HUES6 (cell line): ENCODE measurements at regions not wholly inside any gene's neighbourhood (a gene's known extent, or its start where the extent isn't known, plus 50 kb on each side); places are given as distances from the start of the nearest gene placed in this dataset.

ENCODE experiments used
- H3K27ac ChIP-seq: 2 replicates; pipeline ENCODE4 v1.7.0; 2013; ENCODE audit warnings: low read depth, mild to moderate bottlenecking, low read length, inconsistent platforms
- H3K27me3 ChIP-seq: 2 replicates; pipeline ENCODE4 v1.6.1; 2013; ENCODE audit warnings: low read length; ENCODE audit not compliant: control insufficient read depth, insufficient read depth
- H3K36me3 ChIP-seq: 2 replicates; pipeline ENCODE4 v1.6.1; 2013; ENCODE audit warnings: low read length; ENCODE audit not compliant: control insufficient read depth, insufficient read depth
- H3K4me1 ChIP-seq: 2 replicates; pipeline ENCODE4 v1.6.1; 2013; ENCODE audit warnings: low read length; ENCODE audit not compliant: control insufficient read depth, insufficient read depth
- H3K4me3 ChIP-seq: 2 replicates; pipeline ENCODE4 v1.5.1; 2013; ENCODE audit warnings: low read depth, low read length
- H3K9ac ChIP-seq: one replicate; pipeline ENCODE4 v1.6.1; 2013; ENCODE audit warnings: mild to moderate bottlenecking, low read length
- H3K9me3 ChIP-seq: 2 replicates; pipeline ENCODE4 v1.6.1; 2013; ENCODE audit warnings: low read depth, low read length; ENCODE audit not compliant: control insufficient read depth, insufficient read depth

DNA sequence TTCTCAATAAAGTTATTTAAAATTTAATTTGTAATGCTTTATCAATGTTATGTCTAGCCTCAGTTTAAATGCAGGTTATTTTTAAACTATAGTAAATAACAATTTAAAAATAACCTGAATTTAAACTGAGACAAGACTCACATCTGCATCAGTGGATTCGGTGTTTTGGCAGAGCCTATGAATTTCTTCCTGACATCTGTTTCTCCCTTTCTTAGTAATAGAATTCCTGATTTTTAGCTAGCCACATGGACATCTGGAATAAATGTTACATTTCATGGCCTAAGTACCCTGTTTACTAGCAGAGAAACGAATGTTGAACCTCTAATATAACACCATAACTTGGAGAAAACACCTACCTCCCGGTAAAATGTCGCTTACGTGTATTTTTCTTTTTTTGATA lies 1141.6 kb upstream of the ADGRL2 start:
- Histone ChIP-seq H3K9ac (no peak overlapping the region), H3K9me3 (no peaks in the 10 kb centered on the region), H3K4me3 (no peak overlapping the region), H3K27ac (no peak overlapping the region), H3K27me3 (no peaks in the 10 kb centered on the region), H3K36me3 (no peaks in the 10 kb centered on the region), H3K4me1 (peaks cover 15% of the 10 kb centered on the region)

DNA sequence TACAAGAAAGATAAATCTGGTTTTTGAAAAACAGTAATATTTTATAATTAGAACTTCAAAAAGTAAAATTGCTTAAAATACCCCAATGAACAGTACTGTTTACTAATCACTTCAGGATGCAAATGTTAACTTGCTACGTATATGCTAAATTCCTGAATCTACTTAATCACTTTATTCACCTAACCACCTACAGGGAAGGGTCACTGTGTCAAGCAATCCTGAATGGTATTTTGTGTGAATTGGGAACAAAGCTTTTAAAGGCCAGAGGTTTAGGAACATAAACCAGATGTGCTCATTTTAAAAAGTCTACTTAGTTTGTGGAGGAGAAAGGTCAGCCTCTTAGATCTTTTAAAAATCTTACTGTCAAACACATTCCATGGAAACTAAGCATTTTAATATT lies 1143.0 kb upstream of the ADGRL2 start:
- Histone ChIP-seq H3K9ac (no peak overlapping the region), H3K27ac (0 out of 2 replicates have a peak overlapping the region, but pooled peaks have one; percentile 43), H3K36me3 (no peaks in the 10 kb centered on the region), H3K27me3 (no peaks in the 10 kb centered on the region), H3K9me3 (no peaks in the 10 kb centered on the region), H3K4me3 (no peak overlapping the region), H3K4me1 (peaks cover 15% of the 10 kb centered on the region)

DNA sequence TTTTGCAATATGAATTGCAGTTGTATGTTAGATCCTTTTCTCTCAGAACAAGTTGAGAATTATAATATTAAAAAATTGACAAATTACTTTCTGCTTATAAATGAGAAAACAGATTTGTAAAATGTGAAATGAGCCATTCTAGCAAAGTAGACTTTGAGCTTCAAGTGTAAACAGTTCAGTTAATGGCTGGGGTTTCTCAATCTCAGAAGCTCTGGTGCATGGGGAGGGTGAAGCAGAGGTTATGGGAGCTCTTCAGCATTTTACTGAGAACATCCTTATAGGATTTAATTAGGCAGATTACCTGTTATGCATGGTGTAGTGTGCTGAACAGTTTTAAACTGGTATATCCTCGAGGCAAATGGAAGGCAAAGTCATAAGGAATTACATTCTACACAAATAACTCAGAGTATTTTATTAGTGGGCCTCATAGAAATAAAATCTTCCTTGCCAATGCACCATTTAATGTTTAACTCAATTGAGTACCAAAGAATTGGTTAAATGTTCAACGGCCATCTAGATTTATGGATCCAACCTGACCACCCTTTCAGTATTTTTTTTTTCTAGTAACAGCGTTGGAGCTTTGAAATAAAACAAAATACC lies 1143.6 kb upstream of the ADGRL2 start:
- Histone ChIP-seq H3K4me3 (no peak overlapping the region), H3K9me3 (no peaks in the 10 kb centered on the region), H3K27ac (no peak overlapping the region), H3K9ac (no peak overlapping the region), H3K36me3 (no peaks in the 10 kb centered on the region), H3K4me1 (peaks cover 15% of the 10 kb centered on the region), H3K27me3 (no peaks in the 10 kb centered on the region)

DNA sequence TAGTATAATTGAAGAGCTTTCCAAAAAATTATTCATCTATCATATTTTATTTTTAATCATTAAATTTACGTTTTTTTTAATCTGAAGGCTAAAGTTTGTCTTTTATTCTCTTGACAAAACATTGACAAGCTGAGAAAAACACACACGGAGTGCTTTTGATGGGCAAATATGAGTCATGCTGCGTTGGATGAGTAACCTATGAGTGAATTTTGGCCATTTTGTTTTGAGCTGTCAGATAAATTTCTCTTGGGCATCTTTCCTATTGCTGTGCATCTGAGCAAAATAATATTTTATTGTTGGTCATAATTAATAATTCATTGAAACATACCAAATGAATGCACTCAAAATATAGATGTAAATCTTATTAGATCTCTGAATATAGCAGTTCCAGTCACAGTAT lies 1144.1 kb upstream of the ADGRL2 start:
- H3K36me3 ChIP-seq, result no peaks in the 10 kb centered on the region
- H3K4me3 ChIP-seq, result no peak overlapping the region
- H3K9me3 ChIP-seq, result no peaks in the 10 kb centered on the region
- H3K27me3 ChIP-seq, result no peaks in the 10 kb centered on the region
- no peak overlapping the region for H3K27ac ChIP-seq
- H3K4me1 ChIP-seq, result peaks cover 15% of the 10 kb centered on the region
- H3K9ac ChIP-seq, result no peak overlapping the region

DNA sequence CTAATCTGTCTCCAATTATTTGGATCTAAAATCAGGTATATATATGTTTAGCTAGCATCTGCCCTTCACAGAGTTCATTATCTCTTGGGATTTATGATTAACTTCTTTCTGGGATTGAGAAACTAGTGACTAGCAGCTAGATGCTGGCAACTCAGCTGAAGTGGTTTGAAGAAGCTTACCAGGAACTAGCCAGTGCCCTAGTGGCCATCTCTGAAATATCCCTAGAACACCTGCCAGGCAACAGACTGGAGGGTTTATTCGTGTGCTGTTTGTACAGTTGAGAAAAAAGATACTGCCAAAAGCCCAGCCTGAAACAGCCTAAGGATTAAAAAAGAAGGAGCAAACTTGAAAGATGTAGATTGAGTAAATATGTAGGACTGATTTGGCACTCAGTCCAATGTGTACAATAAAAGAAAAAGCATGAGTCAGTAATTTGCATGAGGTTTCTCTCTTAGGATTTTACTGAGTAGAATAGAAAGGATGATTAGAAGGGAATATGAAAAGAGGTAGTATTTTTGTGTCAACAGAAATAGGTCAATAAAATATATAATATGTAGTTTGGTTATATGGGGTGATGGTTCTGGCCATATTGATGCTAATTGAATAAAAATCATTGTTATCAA lies 1144.6 kb upstream of the ADGRL2 start:
- Histone ChIP-seq H3K4me1 (peaks cover 15% of the 10 kb centered on the region), H3K9ac (no peak overlapping the region), H3K27ac (no peak overlapping the region), H3K4me3 (no peak overlapping the region), H3K27me3 (no peaks in the 10 kb centered on the region), H3K9me3 (no peaks in the 10 kb centered on the region), H3K36me3 (no peaks in the 10 kb centered on the region)

DNA sequence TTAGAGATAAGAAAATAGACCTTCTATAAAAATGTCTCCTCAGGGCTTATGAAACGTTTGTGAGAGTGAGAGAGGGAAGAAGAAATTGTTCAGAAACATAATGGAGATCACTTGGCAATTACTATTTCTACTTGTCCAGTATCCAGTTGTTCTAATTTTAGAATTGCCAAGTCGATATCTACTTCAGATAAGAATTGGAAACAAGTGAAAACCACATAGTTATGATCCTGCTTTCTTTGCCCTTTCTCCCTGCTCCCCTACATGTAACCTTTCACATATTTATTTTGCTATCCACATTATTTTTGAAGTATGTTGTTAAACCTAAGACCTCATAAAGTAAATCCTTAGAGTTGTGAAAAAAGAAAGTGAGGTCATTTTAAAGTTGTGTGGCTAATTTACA lies 1154.7 kb upstream of the ADGRL2 start:
- Histone ChIP-seq H3K4me1 (no peaks in the 10 kb centered on the region), H3K4me3 (no peak overlapping the region), H3K9me3 (no peaks in the 10 kb centered on the region), H3K27ac (no peak overlapping the region), H3K27me3 (no peaks in the 10 kb centered on the region), H3K9ac (no peak overlapping the region), H3K36me3 (no peaks in the 10 kb centered on the region)

DNA sequence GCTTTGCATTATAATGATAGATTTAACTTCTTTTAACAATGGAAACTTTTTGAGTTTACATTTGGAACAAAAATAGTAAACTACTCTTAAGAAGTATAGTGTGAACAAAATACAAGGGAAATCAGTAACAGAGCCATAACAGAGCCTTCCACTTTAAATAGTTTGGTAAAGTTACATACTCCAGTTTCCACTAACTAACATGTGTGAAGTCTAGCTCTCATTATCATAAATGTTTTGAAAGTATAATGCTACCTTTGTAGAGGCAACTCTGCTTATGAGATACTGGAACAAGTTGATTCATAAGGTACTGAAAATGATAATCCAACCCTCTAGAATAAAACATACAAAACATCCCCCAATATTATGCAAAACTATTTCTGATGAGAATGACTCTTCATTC lies 1155.1 kb upstream of the ADGRL2 start:
- Histone ChIP-seq H3K4me1 (no peaks in the 10 kb centered on the region), H3K9ac (no peak overlapping the region), H3K27me3 (no peaks in the 10 kb centered on the region), H3K36me3 (no peaks in the 10 kb centered on the region), H3K4me3 (no peak overlapping the region), H3K27ac (no peak overlapping the region), H3K9me3 (no peaks in the 10 kb centered on the region)

DNA sequence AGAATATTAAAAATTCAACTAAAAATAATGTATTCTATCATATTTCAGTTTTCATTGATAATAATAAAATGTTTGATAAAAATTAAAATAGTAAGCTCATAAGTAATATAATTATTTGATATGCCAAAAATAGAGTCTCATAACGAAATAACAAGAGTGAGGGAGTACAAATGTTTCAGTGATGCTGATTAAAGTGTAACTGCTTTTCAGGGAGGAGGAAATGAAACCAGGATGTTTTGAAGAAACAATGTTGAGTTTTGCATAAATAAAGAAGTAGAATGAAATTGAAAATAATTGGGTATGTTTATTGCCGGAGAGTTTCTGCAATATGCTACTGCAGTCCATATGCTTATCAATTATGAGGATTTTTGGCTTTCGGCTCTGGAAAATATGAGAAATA lies 1159.8 kb upstream of the ADGRL2 start:
- Histone ChIP-seq H3K4me3 (no peak overlapping the region), H3K9ac (no peak overlapping the region), H3K9me3 (peaks cover 3% of the 10 kb centered on the region; the same call in 1 of the 2 replicates), H3K4me1 (no peaks in the 10 kb centered on the region), H3K36me3 (no peaks in the 10 kb centered on the region), H3K27ac (no peak overlapping the region), H3K27me3 (no peaks in the 10 kb centered on the region)

DNA sequence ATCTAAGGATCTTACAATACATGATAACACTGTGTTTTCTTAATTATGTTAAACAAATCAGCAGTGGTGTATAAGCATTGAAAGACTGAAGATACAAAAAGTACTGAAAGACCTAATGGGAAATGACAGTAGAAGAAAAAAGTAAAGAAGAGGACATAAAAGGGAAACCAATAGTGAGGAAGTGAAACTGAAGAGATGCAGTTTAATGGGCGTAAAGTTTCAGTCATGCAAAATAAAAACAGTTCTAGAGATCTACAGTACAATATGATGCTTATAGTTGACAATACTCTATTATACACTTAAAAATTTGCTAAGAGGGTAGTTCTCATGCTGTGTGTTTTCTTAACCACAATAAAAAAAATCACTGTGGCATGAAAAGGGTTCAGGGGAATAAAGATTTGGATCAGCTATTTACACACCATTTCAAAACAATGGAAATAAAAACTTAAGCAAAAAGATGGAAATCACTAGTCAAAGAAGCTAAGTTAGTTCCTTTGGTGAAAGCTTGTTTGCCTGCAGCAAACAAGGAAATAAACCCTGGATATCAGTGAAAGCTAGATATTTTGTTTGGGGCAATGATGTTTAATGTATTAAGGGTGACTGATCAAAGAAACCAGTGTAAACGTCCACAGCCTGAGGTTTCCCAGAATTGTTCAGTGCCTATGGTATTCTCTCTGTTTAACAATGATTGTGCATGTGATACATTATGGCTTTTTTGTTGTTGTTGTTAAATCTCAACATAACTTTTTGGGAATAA lies 1160.8 kb upstream of the ADGRL2 start:
- Histone ChIP-seq H3K36me3 (no peaks in the 10 kb centered on the region), H3K27ac (no peak overlapping the region), H3K4me3 (no peak overlapping the region), H3K27me3 (no peaks in the 10 kb centered on the region), H3K4me1 (no peaks in the 10 kb centered on the region), H3K9ac (no peak overlapping the region), H3K9me3 (peaks cover 3% of the 10 kb centered on the region; the same call in 1 of the 2 replicates)

DNA sequence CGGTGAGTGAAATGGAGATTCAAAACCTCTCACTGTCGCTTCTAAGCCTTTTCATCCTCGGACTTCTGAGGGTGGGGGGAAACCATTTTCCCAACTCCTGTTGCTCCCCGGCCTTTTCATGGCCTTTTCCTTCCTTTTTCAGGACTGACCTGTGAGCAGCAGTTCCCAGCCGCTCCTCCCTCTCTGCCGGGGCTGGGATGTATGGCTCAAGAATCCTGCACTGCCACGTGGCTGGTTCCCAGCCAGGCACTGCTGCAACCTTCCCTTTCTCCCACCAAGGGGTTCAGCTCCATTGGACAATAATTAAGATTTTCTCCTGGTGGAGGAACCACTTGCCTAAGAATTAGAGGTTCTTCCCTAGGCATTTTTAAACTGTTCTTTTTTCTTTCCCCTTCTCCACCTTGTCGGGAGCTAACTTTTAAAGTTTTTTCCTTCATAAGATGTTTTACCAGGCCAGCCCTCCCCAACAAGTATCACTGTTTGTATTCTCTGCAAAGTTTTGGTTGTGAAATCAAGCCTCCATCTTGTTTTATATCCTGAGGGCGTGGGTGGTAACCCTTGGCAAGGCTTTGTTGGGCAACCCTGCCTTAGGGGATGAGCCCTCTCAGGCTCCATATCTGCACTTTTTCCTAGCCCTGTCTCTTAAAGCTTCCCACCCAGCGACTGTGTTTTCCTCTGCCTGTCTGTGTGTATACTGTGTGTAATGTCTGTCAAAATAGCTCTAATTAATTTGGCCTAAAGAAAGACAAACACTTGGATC lies 1166.6 kb upstream of the ADGRL2 start:
- H3K36me3 ChIP-seq, result no peaks in the 10 kb centered on the region
- no peak overlapping the region for H3K4me3 ChIP-seq
- H3K27me3 ChIP-seq, result no peaks in the 10 kb centered on the region
- H3K27ac ChIP-seq, result no peak overlapping the region
- no peak overlapping the region for H3K9ac ChIP-seq
- H3K4me1 ChIP-seq, result no peaks in the 10 kb centered on the region
- H3K9me3 ChIP-seq, result peaks cover 3% of the 10 kb centered on the region; the same call in 1 of the 2 replicates

DNA sequence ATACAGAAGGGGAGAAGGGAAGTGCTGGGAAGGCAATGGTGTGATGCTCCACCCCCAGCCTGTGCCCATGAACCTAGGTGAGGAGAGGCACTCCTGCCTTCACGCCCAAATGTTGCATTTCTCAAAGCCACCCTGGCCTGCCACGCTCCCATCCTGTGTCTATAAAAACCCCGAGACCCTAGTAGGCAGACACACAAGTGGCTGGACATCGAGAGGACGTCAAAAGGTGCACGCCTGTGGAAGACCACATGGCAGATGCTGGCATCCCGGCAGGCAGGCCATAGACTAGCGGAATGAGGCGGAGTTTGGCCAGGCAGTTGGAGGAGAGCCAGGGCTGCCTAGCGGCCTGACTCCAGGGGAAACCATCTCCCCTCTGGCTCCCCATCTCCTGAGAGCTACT lies 1168.5 kb upstream of the ADGRL2 start:
- H3K4me1 ChIP-seq, result no peaks in the 10 kb centered on the region
- H3K9ac ChIP-seq, result no peak overlapping the region
- peaks cover 3% of the 10 kb centered on the region; the same call in 1 of the 2 replicates for H3K9me3 ChIP-seq

More for the DNA sequence above, 1168.5 kb upstream of the ADGRL2 start:
- H3K36me3 ChIP-seq, result no peaks in the 10 kb centered on the region
- no peaks in the 10 kb centered on the region for H3K27me3 ChIP-seq
- no peak overlapping the region for H3K4me3 ChIP-seq
- H3K27ac ChIP-seq, result no peak overlapping the region
